ENCODE measurements at regions not wholly inside any gene's neighbourhood (a gene's known extent, or its start where the extent isn't known, plus 50 kb on each side); places are given as distances from the start of the nearest gene placed in this dataset.

DNA sequence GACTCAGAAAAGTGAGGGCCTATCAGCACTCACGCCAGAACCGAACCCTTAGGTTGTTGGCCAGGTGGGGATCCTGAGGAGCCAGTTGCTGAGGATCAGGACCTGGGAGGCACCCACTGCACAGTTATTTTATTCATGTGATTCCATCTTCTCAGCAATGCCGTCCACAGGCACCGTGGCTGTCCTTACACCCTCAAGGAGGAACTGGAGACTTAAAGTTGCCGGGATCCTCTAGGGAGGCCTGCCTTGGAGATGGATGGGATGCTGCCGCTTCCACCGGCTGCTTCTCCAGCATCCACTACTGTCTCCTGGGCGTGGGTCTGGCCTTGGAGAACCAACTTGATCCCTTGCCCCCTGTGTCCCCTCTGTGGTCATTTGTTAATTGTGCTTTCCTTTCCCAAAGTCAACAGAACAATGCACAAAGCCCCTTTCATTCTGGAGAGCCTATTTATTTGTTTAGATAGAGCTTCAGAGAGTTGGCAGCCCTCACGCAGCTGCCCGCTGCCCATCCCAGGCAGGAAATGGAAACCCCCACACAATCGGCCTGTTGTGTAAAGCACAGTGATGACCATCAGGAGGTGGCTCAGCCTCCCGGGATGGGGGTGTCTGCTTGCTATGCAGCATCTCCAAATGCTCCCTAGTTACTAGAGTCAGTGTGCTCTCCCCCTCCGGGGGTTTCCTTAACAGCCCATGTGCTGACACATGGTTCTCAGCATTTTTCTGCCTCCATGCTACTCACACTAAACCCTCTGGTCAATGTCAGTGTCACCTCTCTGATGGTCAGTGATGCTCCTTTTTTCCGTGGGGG is 52.9 kb upstream of the IGFBP3 start:
- no peak for DNase-seq (ENCODE audit: low read depth in 2 of 2)

DNA sequence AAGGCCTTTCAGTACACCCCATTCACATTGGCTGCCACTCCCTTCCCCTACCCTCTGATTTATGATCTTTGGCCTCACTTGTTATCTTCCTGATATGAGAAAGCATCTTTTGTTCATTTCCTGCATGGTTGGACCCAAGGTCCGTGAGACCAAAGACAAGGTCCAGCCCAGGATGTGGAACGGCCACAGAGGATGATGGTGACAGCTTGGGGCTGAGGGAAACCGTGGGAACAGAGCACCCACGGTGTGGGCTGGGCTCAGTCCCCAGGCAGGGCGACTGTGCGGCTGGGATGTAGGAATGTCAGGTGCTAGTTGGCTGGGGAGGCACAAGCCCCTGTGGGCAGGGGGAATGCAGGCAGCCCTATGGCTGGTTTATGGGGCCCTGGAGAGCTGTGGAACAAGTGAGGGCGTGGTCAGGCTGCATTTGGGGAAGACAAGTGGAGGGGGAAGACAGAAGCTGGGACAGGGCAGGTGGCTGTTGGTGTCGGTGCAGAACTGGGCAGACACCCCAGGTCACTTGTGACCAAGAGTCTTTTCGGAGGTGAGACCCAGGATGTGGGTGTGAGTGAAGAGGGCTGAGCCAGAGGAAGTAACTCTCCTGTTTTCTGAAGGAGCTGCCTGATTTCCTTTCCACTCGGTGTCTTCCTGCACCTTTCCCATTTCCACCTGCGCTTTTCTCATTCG is 51.7 kb upstream of the IGFBP3 start:
- DNase-seq (ENCODE audit: low read depth in 2 of 2): no peak

DNA sequence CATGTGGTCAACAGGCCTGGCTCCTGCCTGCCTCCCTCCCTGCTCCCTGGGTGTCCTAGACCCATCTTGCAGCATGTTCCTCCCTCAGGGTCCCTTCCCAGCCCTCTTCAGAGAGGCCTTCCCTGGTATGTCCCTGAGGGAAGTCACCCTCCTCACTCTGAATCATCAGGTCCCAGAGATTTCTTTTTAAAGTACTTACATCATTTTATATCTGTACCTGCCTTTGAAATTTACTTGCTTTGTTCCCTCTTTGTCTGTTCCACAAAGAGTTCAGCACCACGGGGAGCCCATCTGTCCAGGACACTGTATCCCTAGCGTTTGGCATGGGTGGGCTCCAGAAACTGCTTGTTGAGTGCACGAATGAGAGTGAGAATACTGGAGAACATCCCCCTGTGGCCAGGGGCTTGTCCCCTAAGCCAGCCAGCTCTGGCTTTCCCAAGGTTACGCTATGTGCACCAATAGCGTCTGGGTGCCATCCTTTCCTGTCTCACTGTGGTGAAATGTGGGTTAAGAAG is 50.6 kb upstream of the IGFBP3 start:
- DNase-seq (ENCODE audit: low read depth in 2 of 2): no peak

DNA sequence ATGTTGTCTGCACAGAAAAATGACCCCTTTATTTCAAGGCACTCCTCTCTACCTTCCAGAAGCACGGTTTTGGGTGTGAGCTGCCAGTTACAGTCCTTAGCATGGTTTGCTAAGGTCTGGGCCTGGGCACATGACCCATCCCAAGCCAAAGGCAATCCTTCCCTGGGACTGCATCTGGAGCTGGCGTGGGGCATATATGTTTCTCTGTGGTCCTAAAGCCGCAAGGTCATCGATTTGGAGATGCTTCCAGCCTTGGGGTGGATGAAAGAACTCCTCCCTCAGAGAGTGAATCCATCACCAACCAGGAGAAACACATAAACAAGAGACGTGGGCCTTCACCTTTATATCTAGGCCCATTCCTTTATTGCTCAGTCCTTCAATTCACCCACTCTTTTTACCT is 50.1 kb upstream of the IGFBP3 start:
- no peak for DNase-seq (ENCODE audit: low read depth in 2 of 2)
